ENCODE measurements at regions not wholly inside any gene's neighbourhood (a gene's known extent, or its start where the extent isn't known, plus 50 kb on each side); places are given as distances from the start of the nearest gene placed in this dataset.
A peak's percentile ranks its signal among the peaks of the same experiment; 100 is the strongest.

- intact Hi-C loops (cut with DNase I; ENCODE audit: low total_unique reads) = no loop called here
- Histone ChIP-seq H3K36me3 (ENCODE audit: low read depth, missing control alignments) (no peaks in the 10 kb centered on the region), H3K4me3 (no peak overlapping the region), H3K4me1 (no peaks in the 10 kb centered on the region), H3K27me3 (no peaks in the 10 kb centered on the region), H3K27ac (no peak overlapping the region), H3K9me3 (no peaks in the 10 kb centered on the region)
- no peak for TF ChIP-seq CTCF (IDR thresholded peaks at IDR 0.05)
- TF ChIP-seq POLR2A (IDR thresholded peaks at IDR 0.05) = no peak
- WGBS, 2 donors = 51 to 67% methylated on average over 2 of the region's 2 CpGs
- no peak for DNase-seq
These were observed 116.7 kb upstream of the LARGE1 start for GRCh38 chr22:34036931-34037330.

GRCh38 chr22:34038801-34039555 lies 118.7 kb upstream of the LARGE1 start:
- H3K4me1 ChIP-seq = no peaks in the 10 kb centered on the region
- WGBS, 2 donors = 68 to 70% methylated on average over 11 of the region's 11 CpGs
- no peak overlapping the region for H3K4me3 ChIP-seq
- no peaks in the 10 kb centered on the region for H3K27me3 ChIP-seq
- H3K27ac ChIP-seq = no peak overlapping the region
- TF ChIP-seq CTCF (IDR thresholded peaks at IDR 0.05) (no peak), POLR2A (IDR thresholded peaks at IDR 0.05) (no peak)
- no peaks in the 10 kb centered on the region for H3K9me3 ChIP-seq
- intact Hi-C loops (cut with DNase I; ENCODE audit: low total_unique reads) = no loop called here
- no peaks in the 10 kb centered on the region for H3K36me3 ChIP-seq (ENCODE audit: low read depth, missing control alignments)
- no peak for DNase-seq

- Histone ChIP-seq H3K4me3 (no peak overlapping the region), H3K36me3 (ENCODE audit: low read depth, missing control alignments) (no peaks in the 10 kb centered on the region), H3K27me3 (no peaks in the 10 kb centered on the region), H3K9me3 (no peaks in the 10 kb centered on the region), H3K4me1 (no peaks in the 10 kb centered on the region), H3K27ac (no peak overlapping the region)
- intact Hi-C loops (cut with DNase I; ENCODE audit: low total_unique reads) = no loop called here
- 71 to 76% methylated on average over 4 of the region's 4 CpGs for WGBS, 2 donors
- DNase-seq = no peak
- TF ChIP-seq POLR2A (IDR thresholded peaks at IDR 0.05) (no peak), CTCF (IDR thresholded peaks at IDR 0.05) (no peak)
These were observed 125.0 kb upstream of the LARGE1 start for GRCh38 chr22:34045311-34045710.

- TF ChIP-seq CTCF (IDR thresholded peaks at IDR 0.05) = no peak
- no peak for TF ChIP-seq POLR2A (IDR thresholded peaks at IDR 0.05)
- peak; percentile 14 for DNase-seq
- no peaks in the 10 kb centered on the region for H3K9me3 ChIP-seq
- no peaks in the 10 kb centered on the region for H3K27me3 ChIP-seq
- H3K27ac ChIP-seq = no peak overlapping the region
- intact Hi-C loops (cut with DNase I; ENCODE audit: low total_unique reads) = no loop called here
- WGBS, 2 donors = 40 to 45% methylated on average over 3 of the region's 3 CpGs
- H3K36me3 ChIP-seq (ENCODE audit: low read depth, missing control alignments) = no peaks in the 10 kb centered on the region
- no peaks in the 10 kb centered on the region for H3K4me1 ChIP-seq
- H3K4me3 ChIP-seq = no peak overlapping the region
These were observed 135.4 kb upstream of the LARGE1 start for GRCh38 chr22:34055525-34056200.

All from testis (tissue), 2 donors.